SU-DHL-6 (cell line): ENCODE measurements at regions not wholly inside any gene's neighbourhood (a gene's known extent, or its start where the extent isn't known, plus 50 kb on each side); places are given as distances from the start of the nearest gene placed in this dataset.

Experiments
- H2AFZ ChIP-seq: fragments of 200-600 bp; sonication (generic); 2 replicates; pipeline ENCODE4 v1.6.1; 2014; ENCODE audit warnings: low read depth, mild to moderate bottlenecking, moderate library complexity, mixed read lengths, antibody characterized with exemption, low read length; ENCODE audit not compliant: severe bottlenecking
- H3F3A ChIP-seq: fragments of 200-600 bp; shearing (Covaris generic); 2 replicates; pipeline ENCODE4 v1.6.0; 2016; ENCODE audit warnings: antibody characterized with exemption, mild to moderate bottlenecking; ENCODE audit not compliant: insufficient read depth
- H3K27ac ChIP-seq: fragments of 200-600 bp; sonication (generic); 2 replicates; pipeline ENCODE4 v1.5.1; 2016; ENCODE audit warnings: low read depth, mild to moderate bottlenecking, low read length, moderate library complexity, mixed read lengths
- H3K27me3 ChIP-seq: fragments of 200-600 bp; sonication (generic), shearing (Covaris generic); 2 replicates; pipeline ENCODE4 v1.6.0; 2014; ENCODE audit warnings: mild to moderate bottlenecking, low read length
- H3K36me3 ChIP-seq: fragments of 200-600 bp; sonication (generic); 2 replicates; pipeline ENCODE4 v1.6.1; 2014; ENCODE audit warnings: mild to moderate bottlenecking, low read length, mixed read lengths
- H3K4me2 ChIP-seq: fragments of 300-600, 200-600 bp; shearing (Covaris generic), sonication (generic); 2 replicates; pipeline ENCODE4 v1.6.0; 2014; ENCODE audit warnings: low read length, low read depth, mild to moderate bottlenecking; ENCODE audit not compliant: poor library complexity, severe bottlenecking
- H3K4me3 ChIP-seq: fragments of 200-600 bp; sonication (generic); 2 replicates; pipeline ENCODE4 v1.5.1; 2014; ENCODE audit warnings: antibody characterized with exemption, low read length, mild to moderate bottlenecking, mixed read lengths; ENCODE audit not compliant: insufficient read depth, poor library complexity, severe bottlenecking
- H3K79me2 ChIP-seq: fragments of 200-600 bp; sonication (generic); 2 replicates; pipeline ENCODE4 v1.6.1; 2014; ENCODE audit warnings: mild to moderate bottlenecking, low read length, moderate library complexity; ENCODE audit not compliant: insufficient read depth
- H3K9ac ChIP-seq: fragments of 200-600 bp; sonication (generic); 2 replicates; pipeline ENCODE4 v1.7.0; 2014; ENCODE audit warnings: mild to moderate bottlenecking, low read length
- H3K9me2 ChIP-seq: fragments of 200-600 bp; sonication (generic); replicated peaks from 2 replicates; pipeline ENCODE4 v1.6.1; 2014; ENCODE audit warnings: low read length; ENCODE audit not compliant: insufficient read depth
- H3K9me3 ChIP-seq: fragments of 200-600 bp; sonication (generic); 2 replicates; pipeline ENCODE4 v1.6.1; 2014; ENCODE audit warnings: low read length, mixed read lengths; ENCODE audit not compliant: insufficient read depth
- H4K20me1 ChIP-seq: fragments of 200-600 bp; sonication (generic); 2 replicates; pipeline ENCODE4 v1.6.1; 2014; ENCODE audit warnings: low read depth, mild to moderate bottlenecking, antibody characterized with exemption, low read length, moderate library complexity, mixed read lengths
- CTCF ChIP-seq: fragments of 200-600 bp; sonication (generic); IDR thresholded peaks from one replicate; pipeline ENCODE4 v1.5.1; 2017; ENCODE audit warnings: antibody characterized with exemption, mild to moderate bottlenecking, low read length, moderate library complexity; ENCODE audit not compliant: insufficient read depth, poor library complexity, severe bottlenecking
- EZH2phosphoT487 ChIP-seq: fragments of 200-600 bp; sonication (generic), shearing (Covaris generic); conservative IDR thresholded peaks from 2 replicates; pipeline ENCODE4 v1.6.1; 2018; ENCODE audit warnings: mild to moderate bottlenecking, antibody characterized with exemption, low read length, moderate library complexity, mixed read lengths

DNA sequence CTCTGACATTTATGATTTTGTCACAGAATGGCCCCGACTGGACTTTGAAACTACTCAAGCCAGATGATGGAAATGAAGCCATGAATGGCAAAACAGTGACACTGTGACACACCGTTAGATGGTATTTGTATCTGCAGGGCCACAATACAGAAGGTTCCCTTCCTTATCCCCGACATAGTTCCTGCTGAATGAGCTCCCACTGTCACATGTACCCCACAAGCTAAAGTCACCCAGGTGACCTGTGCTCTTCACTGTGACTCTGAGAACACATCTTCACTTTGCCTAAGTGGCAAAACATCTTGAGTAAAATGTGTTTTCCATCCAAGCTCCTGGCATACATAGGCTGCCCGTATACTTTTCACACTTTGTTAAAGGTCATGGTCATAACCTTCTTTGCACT, 89.5 kb downstream of the LSM5 start:
- Histone ChIP-seq H3K4me3 (no peak overlapping the region), H3K27ac (no peak overlapping the region), H3K79me2 (no peaks in the 10 kb centered on the region), H3F3A (no peaks in the 10 kb centered on the region), H3K9ac (no peak overlapping the region), H3K36me3 (no peaks in the 10 kb centered on the region), H3K9me2 (no peaks in the 10 kb centered on the region), H4K20me1 (no peaks in the 10 kb centered on the region), H3K4me2 (no peak overlapping the region), H3K9me3 (no peaks in the 10 kb centered on the region), H2AFZ (no peak overlapping the region), H3K27me3 (no peaks in the 10 kb centered on the region)
- no peak for TF ChIP-seq EZH2phosphoT487
- TF ChIP-seq CTCF: no peak

GRCh38 chr7:32399311-32399710, 90.9 kb downstream of the LSM5 start:
- Histone ChIP-seq H3K9me3 (no peaks in the 10 kb centered on the region), H3K27me3 (0 out of 2 replicates have a peak, but pooled peaks cover 4% of the 10 kb centered on the region), H3K79me2 (no peaks in the 10 kb centered on the region), H3K4me3 (no peak overlapping the region), H3K4me2 (no peak overlapping the region), H3F3A (no peaks in the 10 kb centered on the region), H3K36me3 (no peaks in the 10 kb centered on the region), H3K27ac (no peak overlapping the region), H3K9me2 (no peaks in the 10 kb centered on the region), H3K9ac (no peak overlapping the region), H4K20me1 (no peaks in the 10 kb centered on the region), H2AFZ (no peak overlapping the region)
- TF ChIP-seq CTCF (no peak), EZH2phosphoT487 (no peak)

- Histone ChIP-seq H4K20me1 (no peaks in the 10 kb centered on the region), H3K4me3 (no peak overlapping the region), H3K27me3 (0 out of 2 replicates have a peak, but pooled peaks cover 4% of the 10 kb centered on the region), H3K9ac (no peak overlapping the region), H3K9me3 (no peaks in the 10 kb centered on the region), H3K79me2 (no peaks in the 10 kb centered on the region), H3K27ac (no peak overlapping the region), H3K4me2 (no peak overlapping the region), H2AFZ (no peak overlapping the region), H3K36me3 (no peaks in the 10 kb centered on the region), H3K9me2 (no peaks in the 10 kb centered on the region), H3F3A (no peaks in the 10 kb centered on the region)
- no peak for TF ChIP-seq CTCF
- no peak for TF ChIP-seq EZH2phosphoT487
These were observed 95.0 kb downstream of the LSM5 start for GRCh38 chr7:32395168-32395567.

DNA sequence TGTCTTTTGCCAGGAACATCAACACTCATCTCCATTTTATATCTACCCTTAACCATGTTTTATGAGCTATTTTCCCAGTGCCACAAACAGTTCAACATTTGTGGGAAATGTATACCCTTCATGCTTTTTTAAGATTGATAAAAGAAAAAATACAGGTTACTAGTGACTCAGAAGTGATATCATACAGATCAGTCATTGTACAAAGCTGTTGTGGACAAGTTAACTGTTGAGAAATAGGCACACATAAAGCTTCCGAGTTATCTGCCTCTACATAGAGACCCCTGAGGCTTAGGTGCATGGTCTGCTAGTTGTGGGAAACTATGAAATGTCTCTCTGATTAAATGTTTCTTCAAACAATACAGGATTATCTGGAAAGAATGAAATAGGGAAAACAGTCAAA, 96.3 kb downstream of the LSM5 start:
- H3K4me3 ChIP-seq: no peak overlapping the region
- H3K9me3 ChIP-seq: no peaks in the 10 kb centered on the region
- H2AFZ ChIP-seq: no peak overlapping the region
- H3F3A ChIP-seq: no peaks in the 10 kb centered on the region
- H3K79me2 ChIP-seq: no peaks in the 10 kb centered on the region
- H3K9me2 ChIP-seq: no peaks in the 10 kb centered on the region
- no peak overlapping the region for H3K27ac ChIP-seq
- H3K4me2 ChIP-seq: no peak overlapping the region
- H3K9ac ChIP-seq: no peak overlapping the region
- no peaks in the 10 kb centered on the region for H4K20me1 ChIP-seq
- no peaks in the 10 kb centered on the region for H3K36me3 ChIP-seq
- 0 out of 2 replicates have a peak, but pooled peaks cover 4% of the 10 kb centered on the region for H3K27me3 ChIP-seq
- TF ChIP-seq EZH2phosphoT487 (no peak), CTCF (no peak)
